ENCODE measurements at regions not wholly inside any gene's neighbourhood (a gene's known extent, or its start where the extent isn't known, plus 50 kb on each side); places are given as distances from the start of the nearest gene placed in this dataset.
A peak's percentile ranks its signal among the peaks of the same experiment; 100 is the strongest.

DNA sequence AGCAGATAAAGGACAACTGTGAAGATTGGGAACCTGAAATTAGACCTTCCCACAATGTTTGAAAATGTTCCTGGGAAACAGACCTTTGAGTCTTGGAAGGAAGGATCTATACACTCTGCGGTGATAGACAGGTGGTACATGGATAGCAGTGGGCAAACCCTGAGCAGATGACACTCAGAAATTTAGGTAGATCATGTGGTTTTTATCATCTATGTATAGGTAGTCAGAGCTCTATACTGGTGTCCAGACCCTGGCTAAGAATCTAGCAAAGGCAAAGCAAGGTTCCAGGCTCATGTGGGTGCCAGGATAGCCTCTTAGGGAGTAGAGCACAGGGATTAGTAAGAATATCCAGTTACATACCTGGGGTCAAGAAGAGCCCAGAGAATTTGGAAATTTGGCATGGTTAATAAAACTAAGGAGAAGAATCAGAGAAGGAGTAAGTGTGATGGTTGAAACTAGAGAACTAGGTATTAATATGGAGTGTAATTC lies 331.2 kb upstream of the FBXO33 start (continued):
- TF ChIP-seq, protein P1, sequence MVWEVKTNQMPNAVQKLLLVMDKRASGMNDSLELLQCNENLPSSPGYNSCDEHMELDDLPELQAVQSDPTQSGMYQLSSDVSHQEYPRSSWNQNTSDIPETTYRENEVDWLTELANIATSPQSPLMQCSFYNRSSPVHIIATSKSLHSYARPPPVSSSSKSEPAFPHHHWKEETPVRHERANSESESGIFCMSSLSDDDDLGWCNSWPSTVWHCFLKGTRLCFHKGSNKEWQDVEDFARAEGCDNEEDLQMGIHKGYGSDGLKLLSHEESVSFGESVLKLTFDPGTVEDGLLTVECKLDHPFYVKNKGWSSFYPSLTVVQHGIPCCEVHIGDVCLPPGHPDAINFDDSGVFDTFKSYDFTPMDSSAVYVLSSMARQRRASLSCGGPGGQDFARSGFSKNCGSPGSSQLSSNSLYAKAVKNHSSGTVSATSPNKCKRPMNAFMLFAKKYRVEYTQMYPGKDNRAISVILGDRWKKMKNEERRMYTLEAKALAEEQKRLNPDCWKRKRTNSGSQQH (CRISPR knock-in tag; IDR thresholded peaks at IDR 0.05; ENCODE audit: low read depth), result 0 out of 2 replicates have a peak, but pooled peaks have one; percentile 25
- TF ChIP-seq ZBTB3 (CRISPR knock-in tag; IDR thresholded peaks at IDR 0.05; ENCODE audit: borderline replicate concordance, low read depth) (0 out of 2 replicates have a peak, but pooled peaks have one; percentile 10), ZFP1 (CRISPR knock-in tag; IDR thresholded peaks at IDR 0.05) (peak; percentile 4; the same call in 1 of the 2 replicates), NR2F6 (IDR thresholded peaks at IDR 0.05) (peak; percentile 58; the same call in 1 of the 2 replicates), NR2F6 (CRISPR knock-in tag; IDR thresholded peaks at IDR 0.05) (no peak), ZNF33A (CRISPR knock-in tag; IDR thresholded peaks at IDR 0.05; ENCODE audit: borderline replicate concordance) (0 out of 2 replicates have a peak, but pooled peaks have one; percentile 0), ZNF30 (CRISPR knock-in tag; IDR thresholded peaks at IDR 0.05) (0 out of 2 replicates have a peak, but pooled peaks have one; percentile 7), CC2D1A (CRISPR knock-in tag; IDR thresholded peaks at IDR 0.05) (no peak), ZNF567 (CRISPR knock-in tag; IDR thresholded peaks at IDR 0.05; ENCODE audit: borderline replicate concordance) (0 out of 2 replicates have a peak, but pooled peaks have one; percentile 1), ZNF746 (CRISPR knock-in tag; IDR thresholded peaks at IDR 0.05) (0 out of 2 replicates have a peak, but pooled peaks have one; percentile 9)
- TF ChIP-seq, protein P2, sequence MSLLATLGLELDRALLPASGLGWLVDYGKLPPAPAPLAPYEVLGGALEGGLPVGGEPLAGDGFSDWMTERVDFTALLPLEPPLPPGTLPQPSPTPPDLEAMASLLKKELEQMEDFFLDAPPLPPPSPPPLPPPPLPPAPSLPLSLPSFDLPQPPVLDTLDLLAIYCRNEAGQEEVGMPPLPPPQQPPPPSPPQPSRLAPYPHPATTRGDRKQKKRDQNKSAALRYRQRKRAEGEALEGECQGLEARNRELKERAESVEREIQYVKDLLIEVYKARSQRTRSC (CRISPR knock-in tag; IDR thresholded peaks at IDR 0.05; ENCODE audit: low read depth), result 0 out of 2 replicates have a peak, but pooled peaks have one; percentile 0
- TF ChIP-seq, protein P3, sequence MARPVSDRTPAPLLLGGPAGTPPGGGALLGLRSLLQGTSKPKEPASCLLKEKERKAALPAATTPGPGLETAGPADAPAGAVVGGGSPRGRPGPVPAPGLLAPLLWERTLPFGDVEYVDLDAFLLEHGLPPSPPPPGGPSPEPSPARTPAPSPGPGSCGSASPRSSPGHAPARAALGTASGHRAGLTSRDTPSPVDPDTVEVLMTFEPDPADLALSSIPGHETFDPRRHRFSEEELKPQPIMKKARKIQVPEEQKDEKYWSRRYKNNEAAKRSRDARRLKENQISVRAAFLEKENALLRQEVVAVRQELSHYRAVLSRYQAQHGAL (CRISPR knock-in tag; IDR thresholded peaks at IDR 0.05; ENCODE audit: not compliant biosample characterization), result no peak

All from HepG2 (cell line).